ENCODE measurements at regions not wholly inside any gene's neighbourhood (a gene's known extent, or its start where the extent isn't known, plus 50 kb on each side); places are given as distances from the start of the nearest gene placed in this dataset.

- TF ChIP-seq TSHZ2 (CRISPR knock-in tag; IDR thresholded peaks at IDR 0.05) (no peak), ZFP3 (CRISPR knock-in tag; IDR thresholded peaks at IDR 0.05) (no peak), PATZ1 (CRISPR knock-in tag; IDR thresholded peaks at IDR 0.05; ENCODE audit: borderline replicate concordance) (no peak), ZNF8 (CRISPR knock-in tag; IDR thresholded peaks at IDR 0.05) (no peak), BACH2 (CRISPR knock-in tag; IDR thresholded peaks at IDR 0.05; ENCODE audit: borderline replicate concordance) (no peak), CREB5 (CRISPR knock-in tag; IDR thresholded peaks at IDR 0.05; ENCODE audit: low read depth) (no peak), ZNF565 (CRISPR knock-in tag; conservative IDR thresholded peaks at IDR 0.05; ENCODE audit: low read depth) (no peak), ARNTL (CRISPR knock-in tag; IDR thresholded peaks at IDR 0.05; ENCODE audit: borderline replicate concordance, low read depth) (no peak), PPARA (CRISPR knock-in tag; IDR thresholded peaks at IDR 0.05; ENCODE audit: borderline replicate concordance) (no peak), RARB (CRISPR knock-in tag; IDR thresholded peaks at IDR 0.05) (no peak), ZC3H10 (CRISPR knock-in tag; IDR thresholded peaks at IDR 0.05) (no peak), ZFP30 (CRISPR knock-in tag; IDR thresholded peaks at IDR 0.05) (no peak), ZNF70 (CRISPR knock-in tag; IDR thresholded peaks at IDR 0.05) (no peak)
Observed at GRCh38 chr2:67876176-67876575, 186.6 kb downstream of the C1D start.
